HCT116 (cell line): ENCODE measurements at regions not wholly inside any gene's neighbourhood (a gene's known extent, or its start where the extent isn't known, plus 50 kb on each side); places are given as distances from the start of the nearest gene placed in this dataset.

Experiments used
- ATAC-seq: fragments of 200-7000 bp; cut with Tn5 transposase; 2 replicates; pipeline ENCODE4 v1.9.1; 2020; ENCODE audit warnings: mild to moderate bottlenecking, moderate library complexity
- BruUV-seq: library from RNA; stranded (reverse); fragments of 400-500 nt; replicated peaks from 2 replicates; lab custom pipeline; 2021; lab: Mats Ljungman, UMichigan
- CTCF ChIA-PET: fragments of 300-600 bp; sonication (Branson Sonifier 250); formaldehyde crosslinking; loops from one replicate; lab custom pipeline; 2021; ENCODE audit warnings: antibody characterized with exemption; lab: Charles Lee
- POLR2A ChIA-PET: fragments of 300-600, 350-600 bp; sonication (Branson Sonifier 250); formaldehyde crosslinking; loops from one replicate; lab custom pipeline; 2021; ENCODE audit warnings: antibody characterized with exemption; lab: Charles Lee
- RAD21 ChIA-PET, 2 experiments: fragments of 300-600 bp; sonication (Branson Sonifier 250); formaldehyde crosslinking; loops; one replicate each; lab custom pipeline; 2023; ENCODE audit warnings: low total read pairs in 2 of 2; ENCODE audit not compliant: uncharacterized antibody in 2 of 2, unreplicated experiment in 2 of 2, low non-redundant PET in 1 of 2; lab: Charles Lee
- DNase-seq: peaks from one replicate; pipeline ENCODE4 v3.0.0-alpha.2; 2010; ENCODE audit warnings: low read depth, low spot score
- H2AFZ ChIP-seq: fragments of 200-600 bp; shearing (Covaris generic), sonication (generic); 2 replicates; pipeline ENCODE4 v1.6.1; 2017; ENCODE audit warnings: low read depth, mixed run types, mixed read lengths, antibody characterized with exemption, low read length; ENCODE audit not compliant: poor library complexity, severe bottlenecking
- H3K27ac ChIP-seq: 2 replicates; pipeline ENCODE4 v1.5.1; 2012; ENCODE audit warnings: low read depth, low read length
- H3K27me3 ChIP-seq: fragments of 200-600 bp; sonication (generic); 2 replicates; pipeline ENCODE4 v1.6.1; 2016; ENCODE audit warnings: mixed run types, low read length, mixed read lengths; ENCODE audit not compliant: insufficient read depth
- H3K36me3 ChIP-seq, 2 experiments: fragments of 200-500 bp in 1 of 2; fragments of 200-600 bp in 1 of 2; sonication (Bioruptor generic) in 1 of 2; sonication (generic) in 1 of 2; 2 replicates each; pipeline versions ENCODE4 v1.5.1 to v1.6.1; 2014 to 2016; ENCODE audit warnings: low read length in 2 of 2, inconsistent platforms in 1 of 2, mixed read lengths in 1 of 2, mixed run types in 1 of 2; ENCODE audit not compliant: insufficient read depth in 2 of 2, control insufficient read depth in 1 of 2
- H3K4me1 ChIP-seq, 2 experiments: fragments of 200-600 bp in 1 of 2; sonication (generic) in 1 of 2; 2 replicates each; pipeline versions ENCODE4 v1.5.1 to v1.6.1; 2012 to 2017; ENCODE audit warnings: low read length in 2 of 2, inconsistent platforms in 1 of 2, mild to moderate bottlenecking in 1 of 2, mixed read lengths in 1 of 2, mixed run types in 1 of 2, moderate library complexity in 1 of 2; ENCODE audit not compliant: insufficient read depth in 2 of 2, control insufficient read depth in 1 of 2
- H3K4me2 ChIP-seq: fragments of 200-600 bp; sonication (generic); 2 replicates; pipeline ENCODE4 v1.6.1; 2017; ENCODE audit warnings: mixed run types, low read length, mixed read lengths
- H3K4me3 ChIP-seq, 2 experiments: fragments of 200-600 bp in 1 of 2; sonication (generic) in 1 of 2; replicated peaks in 1 of 2; 2 replicates each; pipeline ENCODE4 v1.5.1; 2011 to 2016; ENCODE audit warnings: low read length in 2 of 2, control low read depth in 1 of 2, low read depth in 1 of 2, mild to moderate bottlenecking in 1 of 2, mixed read lengths in 1 of 2, mixed run types in 1 of 2
- H3K79me2 ChIP-seq: fragments of 200-600 bp; sonication (generic); 2 replicates; pipeline ENCODE4 v1.6.1; 2017; ENCODE audit warnings: mild to moderate bottlenecking, mixed run types, low read length, moderate library complexity, mixed read lengths; ENCODE audit not compliant: insufficient read depth
- H3K9ac ChIP-seq: fragments of 200-600 bp; sonication (generic); 2 replicates; pipeline ENCODE4 v1.6.1; 2016; ENCODE audit warnings: low read length, mixed read lengths
- H3K9me2 ChIP-seq: fragments of 200-600 bp; sonication (generic), shearing (Covaris generic); 2 replicates; pipeline ENCODE4 v1.6.1; 2017; ENCODE audit warnings: mixed run types, mild to moderate bottlenecking, moderate library complexity; ENCODE audit not compliant: insufficient read depth
- H3K9me3 ChIP-seq, 2 experiments: fragments of 200-500 bp in 1 of 2; fragments of 200-600 bp in 1 of 2; sonication (Bioruptor generic) in 1 of 2; sonication (generic) in 1 of 2; 2 replicates each; pipeline ENCODE4 v1.6.1; 2014 to 2017; ENCODE audit warnings: low read length in 2 of 2, mixed read lengths in 2 of 2, inconsistent platforms in 1 of 2, low read depth in 1 of 2, mild to moderate bottlenecking in 1 of 2, mixed run types in 1 of 2, moderate library complexity in 1 of 2; ENCODE audit not compliant: control insufficient read depth in 1 of 2, insufficient read depth in 1 of 2
- H4K20me1 ChIP-seq: fragments of 200-600 bp; sonication (generic), shearing (Covaris generic); 2 replicates; pipeline ENCODE4 v1.6.1; 2017; ENCODE audit warnings: mixed run types, mild to moderate bottlenecking, moderate library complexity; ENCODE audit not compliant: insufficient read depth
- CBX3 ChIP-seq: IDR thresholded peaks from 2 replicates; pipeline ENCODE4 v1.6.1; 2012; ENCODE audit warnings: low read depth
- CTCF ChIP-seq, 3 experiments: fragments of 200-600 bp in 1 of 3; sonication (generic) in 1 of 3; IDR thresholded peaks in 2 of 3; conservative IDR thresholded peaks in 1 of 3; 2 replicates each; pipeline ENCODE4 v1.5.1; 2012 to 2017; ENCODE audit warnings: low read depth in 2 of 3, low read length in 2 of 3, antibody characterized with exemption in 1 of 3, borderline replicate concordance in 1 of 3, control low read depth in 1 of 3, mild to moderate bottlenecking in 1 of 3, mixed read lengths in 1 of 3, mixed run types in 1 of 3, moderate library complexity in 1 of 3; ENCODE audit not compliant: insufficient read depth in 1 of 3
- EGR1 ChIP-seq: IDR thresholded peaks from 2 replicates; pipeline ENCODE4 v1.6.1; 2012; ENCODE audit warnings: low read depth
- EZH2 ChIP-seq: fragments of 200-600 bp; sonication (generic); IDR thresholded peaks from 2 replicates; pipeline ENCODE4 v1.6.1; 2017; ENCODE audit warnings: antibody characterized with exemption, mixed run types
- JUND ChIP-seq: IDR thresholded peaks from 2 replicates; pipeline ENCODE4 v1.6.1; 2012
- POLR2A ChIP-seq: IDR thresholded peaks from 2 replicates; pipeline ENCODE4 v1.7.0; 2011; ENCODE audit warnings: borderline replicate concordance; ENCODE audit not compliant: insufficient read depth, insufficient read length; ENCODE audit errors: extremely low read depth
- POLR2AphosphoS5 ChIP-seq: IDR thresholded peaks from 2 replicates; pipeline ENCODE4 v1.6.1; 2011; ENCODE audit warnings: mild to moderate bottlenecking, low read depth, low read length, moderate library complexity
- RAD21 ChIP-seq: IDR thresholded peaks from 2 replicates; pipeline ENCODE4 v1.6.1; 2012; ENCODE audit warnings: low read depth, mild to moderate bottlenecking
- SP1 ChIP-seq: IDR thresholded peaks from 2 replicates; pipeline ENCODE4 v1.6.1; 2012; ENCODE audit warnings: low read depth
- SRF ChIP-seq: IDR thresholded peaks from 2 replicates; pipeline ENCODE4 v1.6.1; 2012; ENCODE audit warnings: low read depth
- ZNF274 ChIP-seq: fragments of 200-500 bp; sonication (Bioruptor generic); IDR thresholded peaks from 2 replicates; pipeline ENCODE4 v1.6.1; 2014; ENCODE audit warnings: mild to moderate bottlenecking, low read depth, low read length, inconsistent platforms
- intact Hi-C: fragments of 100-400 bp; cut with micrococcal nuclease; formaldehyde crosslinking; loops from 2 replicates; pipeline ENCODE4 v1.10.0; 2022
- TF ChIP-seq, protein P1 (sequence below): IDR thresholded peaks from 2 replicates; pipeline ENCODE4 v1.6.1; 2012

DNA sequence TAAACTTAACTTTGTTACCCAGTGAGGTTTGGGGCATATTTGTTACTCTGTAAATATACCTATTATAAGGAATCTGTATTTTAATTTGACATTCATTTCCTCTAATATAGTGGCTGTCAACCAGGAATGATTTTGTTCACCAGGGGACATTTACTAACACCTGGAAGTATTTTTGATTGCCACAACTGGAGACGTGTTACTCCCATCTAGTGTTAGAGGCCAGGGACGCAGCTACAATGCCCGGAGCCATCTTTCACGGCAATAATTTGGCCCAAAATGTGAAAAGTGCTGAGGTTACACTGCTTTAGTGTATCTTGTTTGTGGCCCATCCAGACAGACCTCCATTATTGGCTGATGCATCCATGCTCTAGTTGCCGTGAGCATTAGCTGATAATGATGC is 881.3 kb upstream of the ATXN7L3B start:
- H3K27ac ChIP-seq = no peak overlapping the region
- H3K9me2 ChIP-seq = no peaks in the 10 kb centered on the region
- intact Hi-C loops = loop anchor here (5.0 kb wide), 1 partner anchor 1309 kb away; no protein-coding TSS in a partner anchor
- H3K4me2 ChIP-seq = no peak overlapping the region
- H3K9ac ChIP-seq = no peak overlapping the region
- DNase-seq = no peak
- ChIA-PET CTCF (no interaction called here), RAD21 (no interaction called here), POLR2A (no interaction called here)
- H3K9me3 ChIP-seq = peaks cover 0 to 4% of the 10 kb centered on the region in 2 experiments; a peak in 1 of 4 replicates
- BruUV-seq = no TSS peak
- H3K36me3 ChIP-seq = no peaks in the 10 kb centered on the region
- no peaks in the 10 kb centered on the region for H3K27me3 ChIP-seq
- H2AFZ ChIP-seq = no peak overlapping the region
- H3K4me1 ChIP-seq = no peaks in the 10 kb centered on the region
- H3K79me2 ChIP-seq = no peaks in the 10 kb centered on the region
- peak; percentile 32; the same call in 1 of the 2 replicates for ATAC-seq
- TF ChIP-seq SRF = no peak
- TF ChIP-seq, protein P1, sequence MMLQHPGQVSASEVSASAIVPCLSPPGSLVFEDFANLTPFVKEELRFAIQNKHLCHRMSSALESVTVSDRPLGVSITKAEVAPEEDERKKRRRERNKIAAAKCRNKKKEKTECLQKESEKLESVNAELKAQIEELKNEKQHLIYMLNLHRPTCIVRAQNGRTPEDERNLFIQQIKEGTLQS = no peak
- peak in 2 of 3 experiments; percentile 23 to 30; a peak in 2 of 6 replicates for TF ChIP-seq CTCF (IDR thresholded peaks at IDR 0.05 in 2 of 3, conservative IDR thresholded peaks at IDR 0.05 in 1 of 3; ENCODE audit: borderline replicate concordance in 1 of 3, insufficient read depth in 1 of 3, low read depth in 2 of 3, low read length in 2 of 3)
- no peak for TF ChIP-seq POLR2A
- no peak for TF ChIP-seq CBX3
- no peak for TF ChIP-seq JUND
- TF ChIP-seq EGR1 = no peak
- TF ChIP-seq POLR2AphosphoS5 = no peak
- no peak for TF ChIP-seq EZH2
- TF ChIP-seq SP1 = no peak
- TF ChIP-seq RAD21 = 0 out of 2 replicates have a peak, but pooled peaks have one; percentile 27
- TF ChIP-seq ZNF274 = no peak
- H3K4me3 ChIP-seq = no peak overlapping the region
- no peaks in the 10 kb centered on the region for H4K20me1 ChIP-seq
